ENCODE measurements at regions not wholly inside any gene's neighbourhood (a gene's known extent, or its start where the extent isn't known, plus 50 kb on each side); places are given as distances from the start of the nearest gene placed in this dataset.

DNA sequence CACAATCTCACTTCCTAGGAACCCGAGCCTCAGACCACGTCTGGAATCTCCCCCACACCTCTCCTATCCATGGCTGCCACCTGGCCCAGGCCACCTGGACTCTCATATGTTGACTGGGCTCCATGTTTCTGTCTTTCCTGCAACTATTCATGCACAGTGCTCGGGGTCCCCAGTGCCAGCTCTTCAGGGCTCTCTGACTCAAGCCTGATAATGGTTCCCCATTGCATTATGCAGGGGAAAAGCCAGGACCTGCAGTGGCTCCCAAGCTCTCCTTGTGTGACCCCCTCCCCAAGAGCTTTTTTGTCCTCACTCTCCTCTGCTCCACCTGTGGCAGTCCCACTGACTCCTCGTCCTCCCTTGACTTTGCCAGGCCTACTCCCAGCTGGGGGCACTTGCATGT is 417.6 kb downstream of the NPHP4 start:
- FAIRE-seq (no peak), DNase-seq (no peak)
- TF ChIP-seq, protein P1, sequence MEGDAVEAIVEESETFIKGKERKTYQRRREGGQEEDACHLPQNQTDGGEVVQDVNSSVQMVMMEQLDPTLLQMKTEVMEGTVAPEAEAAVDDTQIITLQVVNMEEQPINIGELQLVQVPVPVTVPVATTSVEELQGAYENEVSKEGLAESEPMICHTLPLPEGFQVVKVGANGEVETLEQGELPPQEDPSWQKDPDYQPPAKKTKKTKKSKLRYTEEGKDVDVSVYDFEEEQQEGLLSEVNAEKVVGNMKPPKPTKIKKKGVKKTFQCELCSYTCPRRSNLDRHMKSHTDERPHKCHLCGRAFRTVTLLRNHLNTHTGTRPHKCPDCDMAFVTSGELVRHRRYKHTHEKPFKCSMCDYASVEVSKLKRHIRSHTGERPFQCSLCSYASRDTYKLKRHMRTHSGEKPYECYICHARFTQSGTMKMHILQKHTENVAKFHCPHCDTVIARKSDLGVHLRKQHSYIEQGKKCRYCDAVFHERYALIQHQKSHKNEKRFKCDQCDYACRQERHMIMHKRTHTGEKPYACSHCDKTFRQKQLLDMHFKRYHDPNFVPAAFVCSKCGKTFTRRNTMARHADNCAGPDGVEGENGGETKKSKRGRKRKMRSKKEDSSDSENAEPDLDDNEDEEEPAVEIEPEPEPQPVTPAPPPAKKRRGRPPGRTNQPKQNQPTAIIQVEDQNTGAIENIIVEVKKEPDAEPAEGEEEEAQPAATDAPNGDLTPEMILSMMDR (IDR thresholded peaks at IDR 0.05; ENCODE audit: borderline replicate concordance, extremely low read depth, insufficient read depth) = no peak
- Histone ChIP-seq H3K4me1 (ENCODE audit: control insufficient read depth in 2 of 3, insufficient read depth in 2 of 3, low read depth in 1 of 3, low read length in 3 of 3) (no peaks in the 10 kb centered on the region), H3K27me3 (ENCODE audit: control insufficient read depth, insufficient read depth, low read length) (no peaks in the 10 kb centered on the region), H3K36me3 (ENCODE audit: control insufficient read depth in 2 of 3, insufficient read depth in 3 of 3, low read length in 3 of 3) (no peaks in the 10 kb centered on the region), H3K27ac (ENCODE audit: low read depth in 2 of 2, low read length in 2 of 2) (no peak overlapping the region), H3K9me3 (ENCODE audit: control insufficient read depth in 2 of 3, insufficient read depth in 1 of 3, low read length in 3 of 3) (peaks cover 0 to 3% (median 0%) of the 10 kb centered on the region in 3 donors), H3K4me3 (ENCODE audit: low read length in 3 of 3) (no peak overlapping the region), H3K9ac (ENCODE audit: low read length in 3 of 3) (no peak overlapping the region)
- intact Hi-C loops (cut with DNase I) = no loop called here

DNA sequence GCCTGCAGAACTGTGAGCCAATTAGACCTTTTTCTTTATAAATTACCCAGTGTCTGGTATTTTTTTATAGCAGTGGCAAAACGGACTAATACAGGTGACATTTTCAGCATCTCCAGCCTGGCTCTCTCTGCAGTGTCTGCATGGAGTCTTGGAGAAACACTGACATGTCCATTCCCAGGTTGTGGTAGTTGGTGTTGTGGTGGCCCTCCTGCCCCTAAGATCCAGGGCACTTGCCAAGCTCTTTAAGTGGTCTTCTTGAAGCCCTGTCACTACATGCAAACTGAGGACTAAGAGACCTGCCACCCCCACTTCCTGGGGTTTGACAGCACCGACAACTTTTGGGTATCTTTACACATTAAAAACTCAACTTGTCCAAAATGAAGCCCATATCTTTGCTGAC is 419.4 kb downstream of the NPHP4 start:
- intact Hi-C loops (cut with DNase I) = no loop called here
- FAIRE-seq (no peak), DNase-seq (no peak)
- H3K27me3 ChIP-seq (ENCODE audit: control insufficient read depth, insufficient read depth, low read length) = no peaks in the 10 kb centered on the region
- H3K4me1 ChIP-seq (ENCODE audit: control insufficient read depth in 2 of 3, insufficient read depth in 2 of 3, low read depth in 1 of 3, low read length in 3 of 3) = no peaks in the 10 kb centered on the region
- no peak overlapping the region for H3K27ac ChIP-seq (ENCODE audit: low read depth in 2 of 2, low read length in 2 of 2)
- no peak overlapping the region for H3K9ac ChIP-seq (ENCODE audit: low read length in 3 of 3)
- TF ChIP-seq, protein P1 (IDR thresholded peaks at IDR 0.05; ENCODE audit: borderline replicate concordance, extremely low read depth, insufficient read depth) = no peak
- peaks cover 0 to 3% (median 0%) of the 10 kb centered on the region in 3 donors for H3K9me3 ChIP-seq (ENCODE audit: control insufficient read depth in 2 of 3, insufficient read depth in 1 of 3, low read length in 3 of 3)
- no peaks in the 10 kb centered on the region for H3K36me3 ChIP-seq (ENCODE audit: control insufficient read depth in 2 of 3, insufficient read depth in 3 of 3, low read length in 3 of 3)
- no peak overlapping the region for H3K4me3 ChIP-seq (ENCODE audit: low read length in 3 of 3)

DNA sequence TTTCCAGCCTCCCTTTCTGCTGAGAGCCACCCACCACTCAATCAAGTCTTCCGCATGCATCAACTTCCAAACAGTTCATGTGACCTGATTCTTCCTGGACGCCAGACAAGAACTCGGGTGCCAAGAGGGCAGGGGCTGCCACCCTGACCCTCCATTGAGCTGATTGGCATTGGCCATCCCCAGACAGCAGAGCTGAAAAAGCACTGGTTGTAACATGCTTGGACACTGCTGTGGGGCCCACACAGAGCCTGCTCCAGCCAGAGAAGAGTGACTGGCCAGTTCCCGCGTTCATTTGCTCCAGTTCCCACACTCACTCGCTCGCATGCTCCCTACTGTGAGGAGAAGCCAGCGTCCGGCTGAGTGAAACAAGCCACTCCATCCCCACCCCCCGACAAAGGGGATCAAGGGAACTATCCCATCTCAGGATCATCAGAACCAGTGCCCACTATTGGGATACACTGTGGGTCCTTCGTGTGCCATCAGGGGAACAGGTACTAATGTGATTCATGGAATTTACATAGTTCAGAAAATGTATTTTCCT is 420.3 kb downstream of the NPHP4 start:
- FAIRE-seq (no peak), DNase-seq (no peak)
- no peaks in the 10 kb centered on the region for H3K36me3 ChIP-seq (ENCODE audit: control insufficient read depth in 2 of 3, insufficient read depth in 3 of 3, low read length in 3 of 3)

More for the DNA sequence above, 420.3 kb downstream of the NPHP4 start:
- Histone ChIP-seq H3K4me3 (ENCODE audit: low read length in 3 of 3) (no peak overlapping the region), H3K27ac (ENCODE audit: low read depth in 2 of 2, low read length in 2 of 2) (no peak overlapping the region), H3K9me3 (ENCODE audit: control insufficient read depth in 2 of 3, insufficient read depth in 1 of 3, low read length in 3 of 3) (peaks cover 0 to 3% (median 0%) of the 10 kb centered on the region in 3 donors), H3K9ac (ENCODE audit: low read length in 3 of 3) (no peak overlapping the region), H3K27me3 (ENCODE audit: control insufficient read depth, insufficient read depth, low read length) (no peaks in the 10 kb centered on the region), H3K4me1 (ENCODE audit: control insufficient read depth in 2 of 3, insufficient read depth in 2 of 3, low read depth in 1 of 3, low read length in 3 of 3) (no peaks in the 10 kb centered on the region)
- TF ChIP-seq, protein P1 (IDR thresholded peaks at IDR 0.05; ENCODE audit: borderline replicate concordance, extremely low read depth, insufficient read depth) = no peak
- intact Hi-C loops (cut with DNase I) = no loop called here
